GM10266 (cell line): ENCODE measurements at regions not wholly inside any gene's neighbourhood (a gene's known extent, or its start where the extent isn't known, plus 50 kb on each side); places are given as distances from the start of the nearest gene placed in this dataset.

Experiments used
- DNase-seq: peaks from one replicate; pipeline ENCODE4 v3.0.0; 2012; ENCODE audit errors: extremely low spot score
- CTCF ChIP-seq: IDR thresholded peaks from 2 replicates; pipeline ENCODE4 v1.5.1; 2012; ENCODE audit warnings: mild to moderate bottlenecking, low read depth; ENCODE audit not compliant: control insufficient read depth, insufficient read depth; ENCODE audit errors: missing control alignments

GRCh38 chr5:93165559-93165958 is 415.5 kb downstream of the NR2F1-AS1 start:
- no peak for TF ChIP-seq CTCF
- DNase-seq, result no peak

- DNase-seq, result no peak
- no peak for TF ChIP-seq CTCF
Observed at GRCh38 chr5:93164690-93165089, 416.3 kb downstream of the NR2F1-AS1 start.

GRCh38 chr5:93163010-93163663 is 417.9 kb downstream of the NR2F1-AS1 start:
- no peak for TF ChIP-seq CTCF

GRCh38 chr5:93161661-93162654 is 419.1 kb downstream of the NR2F1-AS1 start:
- no peak for DNase-seq
- no peak for TF ChIP-seq CTCF

More at GRCh38 chr5:93163010-93163663, 417.9 kb downstream of the NR2F1-AS1 start:
- DNase-seq, result no peak

DNA sequence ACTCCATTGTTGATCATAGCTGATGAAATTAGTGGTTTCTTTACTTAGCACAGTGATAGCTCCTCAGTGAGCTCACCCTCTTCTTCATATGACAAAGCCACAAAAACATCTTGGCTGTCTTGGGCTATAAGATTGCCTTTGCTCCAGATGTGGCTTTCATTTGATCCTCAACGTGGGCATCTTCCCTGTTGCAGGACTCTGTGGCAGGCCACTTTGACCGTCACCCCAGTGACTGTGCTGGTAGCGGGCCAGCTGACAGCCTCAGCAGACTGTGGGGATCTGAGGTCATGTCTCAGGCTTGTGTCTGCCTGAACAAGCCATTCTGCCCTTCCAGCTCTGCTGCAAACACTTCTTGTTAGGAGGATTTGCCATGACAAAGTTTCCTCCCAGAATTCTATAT is 422.2 kb downstream of the NR2F1-AS1 start:
- no peak for TF ChIP-seq CTCF
- DNase-seq, result no peak

GRCh38 chr5:93156566-93156965 is 424.5 kb downstream of the NR2F1-AS1 start:
- no peak for DNase-seq
- no peak for TF ChIP-seq CTCF

DNA sequence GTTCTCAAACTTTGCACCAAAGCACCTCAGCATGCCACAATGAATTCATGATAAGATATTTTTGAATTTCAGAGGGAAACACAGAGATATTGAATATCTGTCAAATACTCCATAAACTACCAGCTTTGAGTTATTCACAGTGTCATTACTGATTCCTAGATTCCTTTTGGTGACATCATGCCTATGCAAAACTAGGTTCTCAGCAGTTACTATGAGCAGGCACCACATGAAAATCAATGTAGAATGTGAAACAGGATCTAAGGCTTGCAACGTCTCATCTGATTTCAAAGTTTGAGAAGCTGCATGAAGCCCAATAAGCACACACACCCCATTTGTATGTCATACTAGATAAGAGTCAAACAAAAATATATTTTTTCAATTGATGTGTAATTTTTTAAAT is 426.5 kb downstream of the NR2F1-AS1 start:
- no peak for TF ChIP-seq CTCF
- no peak for DNase-seq
